GM12878 (cell line): ENCODE measurements at regions not wholly inside any gene's neighbourhood (a gene's known extent, or its start where the extent isn't known, plus 50 kb on each side); places are given as distances from the start of the nearest gene placed in this dataset.

Source experiments
- EZH2 ChIP-seq: IDR thresholded peaks from 2 replicates; pipeline ENCODE4 v1.6.1; 2012; ENCODE audit warnings: low read depth, mild to moderate bottlenecking, control low read depth, inconsistent platforms, low read length, borderline replicate concordance; ENCODE audit not compliant: control insufficient read depth
- REST ChIP-seq: IDR thresholded peaks from 2 replicates; pipeline ENCODE4 v1.6.1; 2012; ENCODE audit warnings: mild to moderate bottlenecking, low read depth, low read length
- SREBF2 ChIP-seq: IDR thresholded peaks from 2 replicates; pipeline ENCODE4 v1.6.1; 2012; ENCODE audit warnings: mild to moderate bottlenecking, low read length
- STAT3 ChIP-seq: IDR thresholded peaks from 2 replicates; pipeline ENCODE4 v1.6.1; 2011; ENCODE audit warnings: low read depth, low read length, improper control_type of control experiment

DNA sequence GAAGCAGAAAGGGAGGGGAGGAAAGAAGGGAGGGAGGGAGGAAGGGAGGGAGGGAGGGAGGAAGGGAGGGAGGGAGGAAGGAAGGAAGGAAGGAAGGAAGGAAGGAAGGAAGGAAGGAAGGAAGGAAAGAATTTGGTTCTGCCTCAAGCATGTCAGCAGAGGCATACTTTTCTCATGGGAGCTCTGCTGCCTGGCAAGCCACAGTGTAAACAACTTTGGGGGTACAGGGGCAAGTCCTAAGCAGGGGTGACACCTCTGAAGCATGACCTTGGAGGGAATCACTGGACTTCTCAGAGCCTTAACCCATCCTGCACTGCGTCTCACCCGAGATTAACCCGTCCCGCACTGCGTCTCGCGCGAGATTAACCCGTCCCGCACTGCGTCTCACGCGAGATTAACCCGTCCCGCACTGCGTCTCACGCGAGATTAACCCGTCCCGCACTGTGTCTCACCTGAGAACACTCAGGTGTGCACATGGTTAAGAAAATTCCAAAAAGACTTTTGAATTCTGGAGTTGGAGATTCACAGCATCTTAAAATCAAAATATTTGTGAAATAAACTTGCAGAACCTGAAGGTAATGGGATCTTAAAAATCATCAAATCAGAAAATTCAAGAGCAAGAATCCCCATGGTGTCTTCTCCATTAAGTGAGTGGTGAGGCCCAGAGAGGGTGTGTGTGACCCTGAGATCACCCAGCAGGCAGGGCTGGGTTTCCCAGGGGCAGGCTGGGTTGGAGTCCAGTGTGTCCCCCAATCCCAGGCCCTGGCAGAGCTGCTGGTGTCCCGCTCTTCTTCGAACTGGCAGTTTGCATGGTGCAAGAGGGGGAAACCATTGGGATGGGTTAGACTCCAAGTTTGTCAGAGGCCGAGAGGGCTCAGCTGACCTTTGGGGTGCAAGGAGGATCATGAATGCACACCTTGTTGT lies 190.4 kb downstream of the MN1 start:
- no peak for TF ChIP-seq SREBF2
- TF ChIP-seq REST, result no peak
- TF ChIP-seq EZH2, result no peak
- no peak for TF ChIP-seq STAT3
